ENCODE measurements at regions not wholly inside any gene's neighbourhood (a gene's known extent, or its start where the extent isn't known, plus 50 kb on each side); places are given as distances from the start of the nearest gene placed in this dataset.
"Not testable (repeated sequence)": the region's sequence is repeated elsewhere in the genome, so short reads cannot be mapped to it uniquely, and the experiment has no call there.

DNA sequence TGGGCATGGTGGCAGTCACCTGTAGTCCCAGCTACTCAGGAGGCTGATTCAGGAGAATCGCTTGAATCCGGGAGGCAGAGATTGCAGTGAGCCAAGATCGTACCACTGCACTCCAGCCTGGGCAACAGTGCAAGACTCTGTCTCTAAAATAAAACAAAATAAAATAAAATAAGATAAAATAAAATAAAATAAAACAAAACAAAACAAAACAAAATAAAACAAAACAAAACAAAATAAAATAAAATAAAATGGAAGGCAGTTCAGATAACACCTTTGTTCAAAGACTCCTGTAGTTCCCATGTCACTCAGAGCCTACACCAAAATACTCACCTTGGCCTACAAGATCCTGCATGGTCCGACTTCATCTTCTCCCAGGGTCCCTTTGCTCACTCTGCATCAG is 61.3 kb downstream of the SYF2 start:
- WGBS, 2 experiments (ENCODE audit: extremely low coverage in 2 of 2, insufficient read length in 1 of 2) = 53% methylated on average over 1 of the region's 4 CpGs; no CpG with 5 or more reads in 1 of the 2 experiments
- H4K91ac ChIP-seq (ENCODE audit: insufficient read depth, low read depth, low read length); ATAC-seq (ENCODE audit: low read depth); H3K27ac ChIP-seq (ENCODE audit: insufficient read depth, low read length); H2AFZ ChIP-seq (replicated peaks; ENCODE audit: low read length, poor library complexity); H4K8ac ChIP-seq (ENCODE audit: low read depth in 2 of 2, low read length in 2 of 2); H4K5ac ChIP-seq (ENCODE audit: low read depth, low read length); H2BK5ac ChIP-seq (ENCODE audit: low read depth, low read length, poor library complexity, severe bottlenecking); H3K4ac ChIP-seq (ENCODE audit: low read depth, low read length); BruUV-seq (replicated peaks); H2BK20ac ChIP-seq (ENCODE audit: low read depth, low read length); H2AK9ac ChIP-seq (replicated peaks; ENCODE audit: low read depth, low read length, poor library complexity); H2BK120ac ChIP-seq (ENCODE audit: low read depth, low read length); CTCF ChIA-PET; H3K79me1 ChIP-seq (ENCODE audit: low read depth in 1 of 2, low read length in 2 of 2); in situ Hi-C loops (cut with MboI; ENCODE audit: low sequenced_read_pairs); H3K9me3 ChIP-seq (ENCODE audit: control insufficient read depth, insufficient read depth, low read length); H3K56ac ChIP-seq (ENCODE audit: extremely low read depth, insufficient read depth, low read length); H3K18ac ChIP-seq (ENCODE audit: low read depth, low read length); H3K4me3 ChIP-seq (ENCODE audit: insufficient read depth, low read depth, low read length); H3K36me3 ChIP-seq (ENCODE audit: control insufficient read depth, insufficient read depth, low read length); H2BK15ac ChIP-seq (ENCODE audit: low read depth, low read length); H3K23ac ChIP-seq (ENCODE audit: low read depth, low read length); H3K4me1 ChIP-seq (ENCODE audit: control insufficient read depth, insufficient read depth, low read length); H2AK5ac ChIP-seq (ENCODE audit: low read depth, low read length); H4K20me1 ChIP-seq (ENCODE audit: insufficient read depth, low read length); H3K4me2 ChIP-seq (ENCODE audit: low read depth, low read length); dilution Hi-C loops (cut with HindIII; ENCODE audit: low sequenced_read_pairs, unreplicated experiment); POLR2A ChIA-PET (ENCODE audit: unreplicated experiment); intact Hi-C loops (cut with micrococcal nuclease); H3K14ac ChIP-seq (replicated peaks; ENCODE audit: low read depth, low read length); H3K9ac ChIP-seq (ENCODE audit: low read depth, low read length); DNase-seq; H3K9me1 ChIP-seq (ENCODE audit: insufficient read depth, low read length): not testable (repeated sequence)
- peaks cover 25% of the 10 kb centered on the region for H3K27me3 ChIP-seq (ENCODE audit: control insufficient read depth, insufficient read depth, low read length)

Measured in IMR-90 (cell line).